K562 (cell line): ENCODE measurements at regions not wholly inside any gene's neighbourhood (a gene's known extent, or its start where the extent isn't known, plus 50 kb on each side); places are given as distances from the start of the nearest gene placed in this dataset.

Source experiments
- CLOCK ChIP-seq: fragments of 250-450 bp; sonication (Bioruptor Pico); IDR thresholded peaks from 2 replicates; pipeline ENCODE4 v1.4.0; 2020; ENCODE audit warnings: mild to moderate bottlenecking, moderate library complexity, borderline replicate concordance
- NCOA2 ChIP-seq, 2 experiments: fragments of 450-650 bp; IDR thresholded peaks; 2 replicates each; pipeline ENCODE4 v1.6.1; 2018; ENCODE audit warnings: mild to moderate bottlenecking in 2 of 2, moderate library complexity in 1 of 2; ENCODE audit not compliant: partially characterized antibody in 2 of 2
- UBTF ChIP-seq, 2 experiments: IDR thresholded peaks; 2 replicates each; pipeline ENCODE4 v1.6.1; 2012; ENCODE audit warnings: improper control_type of control experiment in 2 of 2, low read depth in 2 of 2, low read length in 2 of 2, borderline replicate concordance in 1 of 2

DNA sequence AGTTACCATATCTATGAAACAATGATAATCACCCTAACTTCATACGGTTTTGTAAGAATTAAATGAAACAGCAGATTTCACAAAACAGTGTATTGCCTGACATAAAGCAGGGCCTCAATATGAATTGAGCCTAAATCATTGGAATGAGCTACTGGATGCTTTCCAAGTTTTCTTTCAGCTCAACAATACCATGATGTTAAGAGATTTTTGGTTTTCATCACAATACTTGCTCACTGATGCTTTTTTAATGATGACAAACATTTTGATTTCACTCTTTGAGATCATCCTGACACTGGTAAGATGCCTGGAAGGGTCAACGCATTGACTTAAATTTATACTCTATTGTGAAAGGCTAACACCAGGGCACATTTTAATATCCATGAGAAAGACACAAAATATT, 377.5 kb downstream of the ZNF521 start (continued):
- TF ChIP-seq NCOA2 (IDR thresholded peaks at IDR 0.05; ENCODE audit: partially characterized antibody in 2 of 2) (no peak), CLOCK (no peak), UBTF (IDR thresholded peaks at IDR 0.05; ENCODE audit: borderline replicate concordance in 1 of 2, low read depth in 2 of 2, low read length in 2 of 2) (no peak)
